HEK293 (cell line): ENCODE measurements at regions not wholly inside any gene's neighbourhood (a gene's known extent, or its start where the extent isn't known, plus 50 kb on each side); places are given as distances from the start of the nearest gene placed in this dataset.

ENCODE experiments used
- CTCF ChIA-PET: fragments of 350-600 bp; formaldehyde crosslinking; extraction: SDS; loops from one replicate; lab custom pipeline; 2021; ENCODE audit warnings: antibody characterized with exemption; lab: Yijun Ruan, JAX
- POLR2A ChIA-PET: fragments of 300-600 bp; formaldehyde crosslinking; extraction: SDS; loops from one replicate; lab custom pipeline; 2020; ENCODE audit warnings: antibody characterized with exemption, inconsistent platforms; lab: Yijun Ruan, JAX
- H3K27ac ChIP-seq: fragments of 200-500 bp; sonication (Bioruptor generic); 2 replicates; pipeline ENCODE4 v1.5.1; 2014; ENCODE audit warnings: low read depth, low read length, control low read depth, inconsistent platforms; ENCODE audit errors: extremely low read depth
- H3K36me3 ChIP-seq, 2 experiments: fragments of 200-500 bp in 1 of 2; sonication (Bioruptor generic) in 1 of 2; 1 replicate in 1 of 2; 2 replicates in 1 of 2; pipeline ENCODE4 v1.5.1; 2014 to 2017; ENCODE audit warnings: inconsistent platforms in 2 of 2, low read length in 2 of 2; ENCODE audit not compliant: control insufficient read depth in 2 of 2, insufficient read depth in 1 of 2
- H3K4me1 ChIP-seq: fragments of 200-500 bp; sonication (Bioruptor generic); 2 replicates; pipeline ENCODE4 v1.5.1; 2014; ENCODE audit warnings: mild to moderate bottlenecking, low read length, inconsistent platforms; ENCODE audit not compliant: control insufficient read depth, insufficient read depth
- H3K4me3 ChIP-seq: 2 replicates; pipeline ENCODE4 v1.5.1; 2011; ENCODE audit warnings: low read depth, mild to moderate bottlenecking, control low read depth, low read length, moderate library complexity
- H3K9me3 ChIP-seq: fragments of 200-500 bp; sonication (Bioruptor generic); 2 replicates; pipeline ENCODE4 v1.5.1; 2014; ENCODE audit warnings: low read depth, low read length, inconsistent platforms; ENCODE audit not compliant: control insufficient read depth, insufficient read depth
- HOXA7 ChIP-seq: sonication (generic); formaldehyde crosslinking; IDR thresholded peaks from 2 replicates; pipeline ENCODE4 v1.8.1; 2022; ENCODE audit warnings: missing genetic modification reagents, borderline replicate concordance
- KLF16 ChIP-seq: fragments of 450-650 bp; formaldehyde crosslinking; IDR thresholded peaks from 2 replicates; pipeline ENCODE4 v1.5.1; 2017; ENCODE audit warnings: missing biosample characterization, missing genetic modification characterization
- KLF7 ChIP-seq: fragments of 450-650 bp; formaldehyde crosslinking; IDR thresholded peaks from 2 replicates; pipeline ENCODE4 v1.5.1; 2016; ENCODE audit warnings: missing biosample characterization, missing genetic modification characterization, borderline replicate concordance
- PRDM2 ChIP-seq: fragments of 450-650 bp; formaldehyde crosslinking; IDR thresholded peaks from 2 replicates; pipeline ENCODE4 v1.5.1; 2016; ENCODE audit warnings: missing biosample characterization, missing genetic modification characterization, borderline replicate concordance
- ZNF112 ChIP-seq: fragments of 450-650 bp; formaldehyde crosslinking; IDR thresholded peaks from 2 replicates; pipeline ENCODE4 v1.5.0; 2017; ENCODE audit warnings: missing biosample characterization, missing genetic modification characterization
- ZNF114 ChIP-seq: fragments of 450-650 bp; formaldehyde crosslinking; IDR thresholded peaks from 2 replicates; pipeline ENCODE4 v1.5.0; 2017; ENCODE audit warnings: missing biosample characterization, missing genetic modification characterization
- ZNF350 ChIP-seq: fragments of 450-650 bp; formaldehyde crosslinking; IDR thresholded peaks from 2 replicates; pipeline ENCODE4 v1.5.0; 2017; ENCODE audit warnings: missing biosample characterization, mild to moderate bottlenecking, missing genetic modification characterization
- ZNF354C ChIP-seq: fragments of 450-650 bp; formaldehyde crosslinking; IDR thresholded peaks from 2 replicates; pipeline ENCODE4 v1.5.1; 2016; ENCODE audit warnings: missing biosample characterization, missing genetic modification characterization, low read depth, borderline replicate concordance
- ZNF529 ChIP-seq: fragments of 450-650 bp; formaldehyde crosslinking; IDR thresholded peaks from 2 replicates; pipeline ENCODE4 v1.5.1; 2017; ENCODE audit warnings: missing genetic modification characterization, missing biosample characterization; ENCODE audit not compliant: insufficient replicate concordance
- ZNF677 ChIP-seq: fragments of 450-650 bp; IDR thresholded peaks from 2 replicates; pipeline ENCODE4 v1.5.0; 2018; ENCODE audit warnings: missing biosample characterization, mild to moderate bottlenecking, missing genetic modification characterization, moderate library complexity
- ZNF776 ChIP-seq: fragments of 450-650 bp; formaldehyde crosslinking; IDR thresholded peaks from 2 replicates; pipeline ENCODE4 v1.5.0; 2017; ENCODE audit warnings: missing biosample characterization, missing genetic modification characterization, borderline replicate concordance
- ZNF843 ChIP-seq: fragments of 450-650 bp; formaldehyde crosslinking; IDR thresholded peaks from 2 replicates; pipeline ENCODE4 v1.5.1; 2016; ENCODE audit warnings: missing biosample characterization, missing genetic modification characterization
- TF ChIP-seq, protein P1 (sequence below): fragments of 450-650 bp; formaldehyde crosslinking; IDR thresholded peaks from 2 replicates; pipeline ENCODE4 v1.5.1; 2016; ENCODE audit warnings: missing biosample characterization, missing genetic modification characterization
- TF ChIP-seq, protein P2 (sequence below): fragments of 450-650 bp; formaldehyde crosslinking; IDR thresholded peaks from 2 replicates; pipeline ENCODE4 v1.5.1; 2017; ENCODE audit warnings: missing biosample characterization, missing genetic modification characterization

DNA sequence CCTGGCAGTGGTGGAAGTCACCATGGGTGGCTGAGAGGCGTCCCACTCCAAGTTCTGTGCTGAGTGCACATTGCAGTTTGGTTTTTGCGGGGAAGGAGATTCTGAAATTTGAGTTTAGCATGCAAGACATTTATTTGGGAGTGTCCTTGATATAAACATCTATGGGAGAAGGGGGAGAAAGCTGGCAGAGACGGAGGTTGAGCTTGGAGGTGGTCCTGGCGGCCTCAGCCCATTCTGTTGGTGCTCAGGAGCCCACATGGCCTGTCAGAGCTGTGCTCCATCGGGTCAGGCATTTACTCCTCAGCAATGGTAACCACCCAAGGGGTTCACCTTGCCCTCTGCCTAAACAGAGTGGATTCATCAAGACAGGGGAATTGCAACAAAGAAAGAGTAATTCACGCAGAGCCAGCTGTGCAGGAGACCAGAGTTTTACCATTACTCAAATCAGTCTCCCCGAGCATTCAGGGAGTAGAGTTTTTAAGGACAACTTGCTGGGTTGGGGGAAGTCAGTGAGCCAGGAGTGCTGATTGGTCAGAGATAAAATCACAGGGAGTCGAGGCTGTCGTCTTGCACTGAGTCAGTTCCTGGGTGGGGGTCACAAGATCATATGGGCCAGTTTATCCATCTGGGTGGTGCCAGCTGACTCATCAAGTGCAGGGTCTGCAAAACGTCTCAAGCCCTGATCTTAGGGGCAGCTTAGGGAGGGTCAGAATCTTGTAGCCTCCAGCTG lies 323.3 kb upstream of the TMEM132C start (continued):
- no peak for TF ChIP-seq PRDM2 (tag by site-specific recombination)
- no peak for TF ChIP-seq KLF16 (tag by site-specific recombination)
- TF ChIP-seq, all 188 proteins: peak for 0

- Histone ChIP-seq H3K4me1 (no peaks in the 10 kb centered on the region), H3K9me3 (no peaks in the 10 kb centered on the region), H3K27ac (no peak overlapping the region), H3K36me3 (no peaks in the 10 kb centered on the region), H3K4me3 (no peak overlapping the region)
- POLR2A ChIA-PET, result no interaction called here
- TF ChIP-seq, protein P1, sequence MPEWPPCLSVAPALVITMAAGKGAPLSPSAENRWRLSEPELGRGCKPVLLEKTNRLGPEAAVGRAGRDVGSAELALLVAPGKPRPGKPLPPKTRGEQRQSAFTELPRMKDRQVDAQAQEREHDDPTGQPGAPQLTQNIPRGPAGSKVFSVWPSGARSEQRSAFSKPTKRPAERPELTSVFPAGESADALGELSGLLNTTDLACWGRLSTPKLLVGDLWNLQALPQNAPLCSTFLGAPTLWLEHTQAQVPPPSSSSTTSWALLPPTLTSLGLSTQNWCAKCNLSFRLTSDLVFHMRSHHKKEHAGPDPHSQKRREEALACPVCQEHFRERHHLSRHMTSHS (tag by site-specific recombination), result no peak
- TF ChIP-seq ZNF114 (tag by site-specific recombination) (no peak), ZNF843 (tag by site-specific recombination) (no peak), HOXA7 (CRISPR knock-in tag) (no peak), ZNF529 (tag by site-specific recombination) (no peak), ZNF354C (tag by site-specific recombination) (no peak), ZNF776 (no peak), ZNF350 (tag by site-specific recombination) (no peak), ZNF677 (tag by site-specific recombination) (no peak), ZNF112 (no peak), KLF7 (tag by site-specific recombination) (no peak)
- TF ChIP-seq, protein P2, sequence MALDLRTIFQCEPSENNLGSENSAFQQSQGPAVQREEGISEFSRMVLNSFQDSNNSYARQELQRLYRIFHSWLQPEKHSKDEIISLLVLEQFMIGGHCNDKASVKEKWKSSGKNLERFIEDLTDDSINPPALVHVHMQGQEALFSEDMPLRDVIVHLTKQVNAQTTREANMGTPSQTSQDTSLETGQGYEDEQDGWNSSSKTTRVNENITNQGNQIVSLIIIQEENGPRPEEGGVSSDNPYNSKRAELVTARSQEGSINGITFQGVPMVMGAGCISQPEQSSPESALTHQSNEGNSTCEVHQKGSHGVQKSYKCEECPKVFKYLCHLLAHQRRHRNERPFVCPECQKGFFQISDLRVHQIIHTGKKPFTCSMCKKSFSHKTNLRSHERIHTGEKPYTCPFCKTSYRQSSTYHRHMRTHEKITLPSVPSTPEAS, result no peak
- CTCF ChIA-PET, result no interaction called here
Observed at GRCh38 chr12:127944211-127944899, 322.6 kb upstream of the TMEM132C start.
